ENCODE measurements at regions not wholly inside any gene's neighbourhood (a gene's known extent, or its start where the extent isn't known, plus 50 kb on each side); places are given as distances from the start of the nearest gene placed in this dataset.
A peak's percentile ranks its signal among the peaks of the same experiment; 100 is the strongest.

GRCh38 chr4:179797738-179798137 is 2355.5 kb upstream of the AGA start (continued):
- TF ChIP-seq, protein P1, sequence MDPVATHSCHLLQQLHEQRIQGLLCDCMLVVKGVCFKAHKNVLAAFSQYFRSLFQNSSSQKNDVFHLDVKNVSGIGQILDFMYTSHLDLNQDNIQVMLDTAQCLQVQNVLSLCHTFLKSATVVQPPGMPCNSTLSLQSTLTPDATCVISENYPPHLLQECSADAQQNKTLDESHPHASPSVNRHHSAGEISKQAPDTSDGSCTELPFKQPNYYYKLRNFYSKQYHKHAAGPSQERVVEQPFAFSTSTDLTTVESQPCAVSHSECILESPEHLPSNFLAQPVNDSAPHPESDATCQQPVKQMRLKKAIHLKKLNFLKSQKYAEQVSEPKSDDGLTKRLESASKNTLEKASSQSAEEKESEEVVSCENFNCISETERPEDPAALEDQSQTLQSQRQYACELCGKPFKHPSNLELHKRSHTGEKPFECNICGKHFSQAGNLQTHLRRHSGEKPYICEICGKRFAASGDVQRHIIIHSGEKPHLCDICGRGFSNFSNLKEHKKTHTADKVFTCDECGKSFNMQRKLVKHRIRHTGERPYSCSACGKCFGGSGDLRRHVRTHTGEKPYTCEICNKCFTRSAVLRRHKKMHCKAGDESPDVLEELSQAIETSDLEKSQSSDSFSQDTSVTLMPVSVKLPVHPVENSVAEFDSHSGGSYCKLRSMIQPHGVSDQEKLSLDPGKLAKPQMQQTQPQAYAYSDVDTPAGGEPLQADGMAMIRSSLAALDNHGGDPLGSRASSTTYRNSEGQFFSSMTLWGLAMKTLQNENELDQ (CRISPR knock-in tag; IDR thresholded peaks at IDR 0.05; ENCODE audit: borderline replicate concordance): no peak
- no peak for TF ChIP-seq SIN3B (IDR thresholded peaks at IDR 0.05; ENCODE audit: low read length)
- no peak for TF ChIP-seq BHLHE40 (IDR thresholded peaks at IDR 0.05; ENCODE audit: low read length)
- TF ChIP-seq SOX13 (IDR thresholded peaks at IDR 0.05): no peak
- peak in 1 of 2 experiments; percentile 74; a peak in 2 of 4 replicates for TF ChIP-seq SOX13 (CRISPR knock-in tag; conservative IDR thresholded peaks at IDR 0.05 in 1 of 2, IDR thresholded peaks at IDR 0.05 in 1 of 2)
- TF ChIP-seq, protein P2, sequence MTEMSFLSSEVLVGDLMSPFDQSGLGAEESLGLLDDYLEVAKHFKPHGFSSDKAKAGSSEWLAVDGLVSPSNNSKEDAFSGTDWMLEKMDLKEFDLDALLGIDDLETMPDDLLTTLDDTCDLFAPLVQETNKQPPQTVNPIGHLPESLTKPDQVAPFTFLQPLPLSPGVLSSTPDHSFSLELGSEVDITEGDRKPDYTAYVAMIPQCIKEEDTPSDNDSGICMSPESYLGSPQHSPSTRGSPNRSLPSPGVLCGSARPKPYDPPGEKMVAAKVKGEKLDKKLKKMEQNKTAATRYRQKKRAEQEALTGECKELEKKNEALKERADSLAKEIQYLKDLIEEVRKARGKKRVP (CRISPR knock-in tag; IDR thresholded peaks at IDR 0.05): peak in 1 of 2 experiments; percentile 68; a peak in 2 of 4 replicates
- TF ChIP-seq CEBPB (IDR thresholded peaks at IDR 0.05; ENCODE audit: borderline replicate concordance, low read depth, low read length): 0 out of 2 replicates have a peak, but pooled peaks have one; percentile 1
- TF ChIP-seq, protein P3, sequence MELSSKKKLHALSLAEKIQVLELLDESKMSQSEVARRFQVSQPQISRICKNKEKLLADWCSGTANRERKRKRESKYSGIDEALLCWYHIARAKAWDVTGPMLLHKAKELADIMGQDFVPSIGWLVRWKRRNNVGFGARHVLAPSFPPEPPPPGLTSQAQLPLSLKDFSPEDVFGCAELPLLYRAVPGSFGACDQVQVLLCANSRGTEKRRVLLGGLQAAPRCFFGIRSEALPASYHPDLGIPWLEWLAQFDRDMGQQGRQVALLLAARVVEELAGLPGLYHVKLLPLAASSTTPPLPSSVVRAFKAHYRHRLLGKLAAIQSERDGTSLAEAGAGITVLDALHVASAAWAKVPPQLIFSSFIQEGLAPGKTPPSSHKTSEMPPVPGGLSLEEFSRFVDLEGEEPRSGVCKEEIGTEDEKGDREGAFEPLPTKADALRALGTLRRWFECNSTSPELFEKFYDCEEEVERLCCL (CRISPR knock-in tag; IDR thresholded peaks at IDR 0.05; ENCODE audit: borderline replicate concordance): no peak
- TF ChIP-seq NFE2L2 (IDR thresholded peaks at IDR 0.05; ENCODE audit: low read length): no peak
- no peak for TF ChIP-seq HDAC6 (IDR thresholded peaks at IDR 0.05; ENCODE audit: low read depth, low read length)
- no peak for TF ChIP-seq ZBTB46 (CRISPR knock-in tag; IDR thresholded peaks at IDR 0.05; ENCODE audit: borderline replicate concordance)
- no peak for TF ChIP-seq JUN (CRISPR knock-in tag; IDR thresholded peaks at IDR 0.05)
- peak in 1 of 2 experiments; percentile 38; a peak in 1 of 4 replicates for TF ChIP-seq EP300 (IDR thresholded peaks at IDR 0.05; ENCODE audit: low read depth in 2 of 2, low read length in 2 of 2)
- no peak for TF ChIP-seq EP300 (CRISPR knock-in tag; IDR thresholded peaks at IDR 0.05; ENCODE audit: borderline replicate concordance)
- no peak for TF ChIP-seq TCF12 (IDR thresholded peaks at IDR 0.05)
- no peak for TF ChIP-seq TCF12 (CRISPR knock-in tag; IDR thresholded peaks at IDR 0.05)
- TF ChIP-seq KMT2B (CRISPR knock-in tag; IDR thresholded peaks at IDR 0.05): no peak
- TF ChIP-seq MEF2D (CRISPR knock-in tag; IDR thresholded peaks at IDR 0.05): no peak
- TF ChIP-seq SMAD9 (CRISPR knock-in tag; IDR thresholded peaks at IDR 0.05): no peak
- TF ChIP-seq, protein P4, sequence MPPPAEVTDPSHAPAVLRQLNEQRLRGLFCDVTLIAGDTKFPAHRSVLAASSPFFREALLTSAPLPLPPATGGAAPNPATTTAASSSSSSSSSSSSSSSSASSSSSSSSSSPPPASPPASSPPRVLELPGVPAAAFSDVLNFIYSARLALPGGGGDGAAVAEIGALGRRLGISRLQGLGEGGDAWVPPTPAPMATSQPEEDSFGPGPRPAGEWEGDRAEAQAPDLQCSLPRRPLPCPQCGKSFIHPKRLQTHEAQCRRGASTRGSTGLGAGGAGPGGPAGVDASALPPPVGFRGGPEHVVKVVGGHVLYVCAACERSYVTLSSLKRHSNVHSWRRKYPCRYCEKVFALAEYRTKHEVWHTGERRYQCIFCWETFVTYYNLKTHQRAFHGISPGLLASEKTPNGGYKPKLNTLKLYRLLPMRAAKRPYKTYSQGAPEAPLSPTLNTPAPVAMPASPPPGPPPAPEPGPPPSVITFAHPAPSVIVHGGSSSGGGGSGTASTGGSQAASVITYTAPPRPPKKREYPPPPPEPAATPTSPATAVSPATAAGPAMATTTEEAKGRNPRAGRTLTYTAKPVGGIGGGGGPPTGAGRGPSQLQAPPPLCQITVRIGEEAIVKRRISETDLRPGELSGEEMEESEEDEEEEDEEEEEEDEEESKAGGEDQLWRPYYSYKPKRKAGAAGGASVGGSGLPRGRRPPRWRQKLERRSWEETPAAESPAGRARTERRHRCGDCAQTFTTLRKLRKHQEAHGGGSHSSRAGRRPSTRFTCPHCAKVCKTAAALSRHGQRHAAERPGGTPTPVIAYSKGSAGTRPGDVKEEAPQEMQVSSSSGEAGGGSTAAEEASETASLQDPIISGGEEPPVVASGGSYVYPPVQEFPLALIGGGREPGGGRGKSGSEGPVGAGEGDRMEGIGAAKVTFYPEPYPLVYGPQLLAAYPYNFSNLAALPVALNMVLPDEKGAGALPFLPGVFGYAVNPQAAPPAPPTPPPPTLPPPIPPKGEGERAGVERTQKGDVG (CRISPR knock-in tag; IDR thresholded peaks at IDR 0.05; ENCODE audit: borderline replicate concordance): no peak
- TF ChIP-seq CEBPG (CRISPR knock-in tag; IDR thresholded peaks at IDR 0.05): peak; percentile 55
- no peak for TF ChIP-seq ZNF616 (CRISPR knock-in tag; IDR thresholded peaks at IDR 0.05; ENCODE audit: low read depth)

Measured in HepG2 (cell line).